HEK293 (cell line): ENCODE measurements at regions not wholly inside any gene's neighbourhood (a gene's known extent, or its start where the extent isn't known, plus 50 kb on each side); places are given as distances from the start of the nearest gene placed in this dataset.

ENCODE experiments used
- SETDB1 ChIP-seq: IDR thresholded peaks from one replicate; pipeline ENCODE4 v1.6.1; 2017; ENCODE audit warnings: mild to moderate bottlenecking, low read length, moderate library complexity, mixed read lengths; ENCODE audit not compliant: insufficient read length
- ZNF292 ChIP-seq: fragments of 450-650 bp; formaldehyde crosslinking; IDR thresholded peaks from 2 replicates; pipeline ENCODE4 v1.5.1; 2016; ENCODE audit warnings: low read depth, missing biosample characterization, missing genetic modification characterization, borderline replicate concordance
- ZNF394 ChIP-seq: fragments of 450-650 bp; formaldehyde crosslinking; IDR thresholded peaks from 2 replicates; pipeline ENCODE4 v1.5.1; 2016; ENCODE audit warnings: missing biosample characterization, missing genetic modification characterization, mild to moderate bottlenecking, moderate library complexity, borderline replicate concordance
- ZNF423 ChIP-seq: fragments of 450-650 bp; formaldehyde crosslinking; IDR thresholded peaks from 2 replicates; pipeline ENCODE4 v1.5.1; 2016; ENCODE audit warnings: missing biosample characterization, missing genetic modification characterization
- ZNF501 ChIP-seq: fragments of 450-650 bp; formaldehyde crosslinking; IDR thresholded peaks from 2 replicates; pipeline ENCODE4 v1.5.1; 2016; ENCODE audit warnings: missing biosample characterization, missing genetic modification characterization
- ZNF785 ChIP-seq: fragments of 450-650 bp; formaldehyde crosslinking; IDR thresholded peaks from 2 replicates; pipeline ENCODE4 v1.5.1; 2016; ENCODE audit warnings: missing biosample characterization, missing genetic modification characterization
- TF ChIP-seq, protein P1 (sequence below): fragments of 450-650 bp; formaldehyde crosslinking; IDR thresholded peaks from 2 replicates; pipeline ENCODE4 v1.5.1; 2016; ENCODE audit warnings: missing biosample characterization, missing genetic modification characterization
- TF ChIP-seq, protein P2 (sequence below): fragments of 450-650 bp; formaldehyde crosslinking; IDR thresholded peaks from 2 replicates; pipeline ENCODE4 v1.5.1; 2016; ENCODE audit warnings: missing biosample characterization, missing genetic modification characterization
- TF ChIP-seq, protein P3 (sequence below): fragments of 450-650 bp; formaldehyde crosslinking; IDR thresholded peaks from 2 replicates; pipeline ENCODE4 v1.5.1; 2017; ENCODE audit warnings: missing biosample characterization, missing genetic modification characterization
- TF ChIP-seq, protein P4 (sequence below): fragments of 450-650 bp; formaldehyde crosslinking; IDR thresholded peaks from 2 replicates; pipeline ENCODE4 v1.5.1; 2016; ENCODE audit warnings: missing biosample characterization, missing genetic modification characterization, low read depth

- TF ChIP-seq, protein P1, sequence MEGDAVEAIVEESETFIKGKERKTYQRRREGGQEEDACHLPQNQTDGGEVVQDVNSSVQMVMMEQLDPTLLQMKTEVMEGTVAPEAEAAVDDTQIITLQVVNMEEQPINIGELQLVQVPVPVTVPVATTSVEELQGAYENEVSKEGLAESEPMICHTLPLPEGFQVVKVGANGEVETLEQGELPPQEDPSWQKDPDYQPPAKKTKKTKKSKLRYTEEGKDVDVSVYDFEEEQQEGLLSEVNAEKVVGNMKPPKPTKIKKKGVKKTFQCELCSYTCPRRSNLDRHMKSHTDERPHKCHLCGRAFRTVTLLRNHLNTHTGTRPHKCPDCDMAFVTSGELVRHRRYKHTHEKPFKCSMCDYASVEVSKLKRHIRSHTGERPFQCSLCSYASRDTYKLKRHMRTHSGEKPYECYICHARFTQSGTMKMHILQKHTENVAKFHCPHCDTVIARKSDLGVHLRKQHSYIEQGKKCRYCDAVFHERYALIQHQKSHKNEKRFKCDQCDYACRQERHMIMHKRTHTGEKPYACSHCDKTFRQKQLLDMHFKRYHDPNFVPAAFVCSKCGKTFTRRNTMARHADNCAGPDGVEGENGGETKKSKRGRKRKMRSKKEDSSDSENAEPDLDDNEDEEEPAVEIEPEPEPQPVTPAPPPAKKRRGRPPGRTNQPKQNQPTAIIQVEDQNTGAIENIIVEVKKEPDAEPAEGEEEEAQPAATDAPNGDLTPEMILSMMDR (tag by site-specific recombination) = no peak
- TF ChIP-seq, protein P2, sequence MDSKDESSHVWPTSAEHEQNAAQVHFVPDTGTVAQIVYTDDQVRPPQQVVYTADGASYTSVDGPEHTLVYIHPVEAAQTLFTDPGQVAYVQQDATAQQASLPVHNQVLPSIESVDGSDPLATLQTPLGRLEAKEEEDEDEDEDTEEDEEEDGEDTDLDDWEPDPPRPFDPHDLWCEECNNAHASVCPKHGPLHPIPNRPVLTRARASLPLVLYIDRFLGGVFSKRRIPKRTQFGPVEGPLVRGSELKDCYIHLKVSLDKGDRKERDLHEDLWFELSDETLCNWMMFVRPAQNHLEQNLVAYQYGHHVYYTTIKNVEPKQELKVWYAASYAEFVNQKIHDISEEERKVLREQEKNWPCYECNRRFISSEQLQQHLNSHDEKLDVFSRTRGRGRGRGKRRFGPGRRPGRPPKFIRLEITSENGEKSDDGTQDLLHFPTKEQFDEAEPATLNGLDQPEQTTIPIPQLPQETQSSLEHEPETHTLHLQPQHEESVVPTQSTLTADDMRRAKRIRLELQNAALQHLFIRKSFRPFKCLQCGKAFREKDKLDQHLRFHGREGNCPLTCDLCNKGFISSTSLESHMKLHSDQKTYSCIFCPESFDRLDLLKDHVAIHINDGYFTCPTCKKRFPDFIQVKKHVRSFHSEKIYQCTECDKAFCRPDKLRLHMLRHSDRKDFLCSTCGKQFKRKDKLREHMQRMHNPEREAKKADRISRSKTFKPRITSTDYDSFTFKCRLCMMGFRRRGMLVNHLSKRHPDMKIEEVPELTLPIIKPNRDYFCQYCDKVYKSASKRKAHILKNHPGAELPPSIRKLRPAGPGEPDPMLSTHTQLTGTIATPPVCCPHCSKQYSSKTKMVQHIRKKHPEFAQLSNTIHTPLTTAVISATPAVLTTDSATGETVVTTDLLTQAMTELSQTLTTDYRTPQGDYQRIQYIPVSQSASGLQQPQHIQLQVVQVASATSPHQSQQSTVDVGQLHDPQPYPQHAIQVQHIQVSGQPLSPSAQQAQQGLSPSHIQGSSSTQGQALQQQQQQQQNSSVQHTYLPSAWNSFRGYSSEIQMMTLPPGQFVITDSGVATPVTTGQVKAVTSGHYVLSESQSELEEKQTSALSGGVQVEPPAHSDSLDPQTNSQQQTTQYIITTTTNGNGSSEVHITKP = no peak
- TF ChIP-seq ZNF501 (tag by site-specific recombination) (no peak), ZNF423 (tag by site-specific recombination) (no peak), ZNF292 (tag by site-specific recombination) (no peak), SETDB1 (no peak), ZNF394 (tag by site-specific recombination) (no peak), ZNF785 (tag by site-specific recombination) (no peak)
- TF ChIP-seq, protein P3, sequence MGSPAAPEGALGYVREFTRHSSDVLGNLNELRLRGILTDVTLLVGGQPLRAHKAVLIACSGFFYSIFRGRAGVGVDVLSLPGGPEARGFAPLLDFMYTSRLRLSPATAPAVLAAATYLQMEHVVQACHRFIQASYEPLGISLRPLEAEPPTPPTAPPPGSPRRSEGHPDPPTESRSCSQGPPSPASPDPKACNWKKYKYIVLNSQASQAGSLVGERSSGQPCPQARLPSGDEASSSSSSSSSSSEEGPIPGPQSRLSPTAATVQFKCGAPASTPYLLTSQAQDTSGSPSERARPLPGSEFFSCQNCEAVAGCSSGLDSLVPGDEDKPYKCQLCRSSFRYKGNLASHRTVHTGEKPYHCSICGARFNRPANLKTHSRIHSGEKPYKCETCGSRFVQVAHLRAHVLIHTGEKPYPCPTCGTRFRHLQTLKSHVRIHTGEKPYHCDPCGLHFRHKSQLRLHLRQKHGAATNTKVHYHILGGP (tag by site-specific recombination) = no peak
- TF ChIP-seq, protein P4, sequence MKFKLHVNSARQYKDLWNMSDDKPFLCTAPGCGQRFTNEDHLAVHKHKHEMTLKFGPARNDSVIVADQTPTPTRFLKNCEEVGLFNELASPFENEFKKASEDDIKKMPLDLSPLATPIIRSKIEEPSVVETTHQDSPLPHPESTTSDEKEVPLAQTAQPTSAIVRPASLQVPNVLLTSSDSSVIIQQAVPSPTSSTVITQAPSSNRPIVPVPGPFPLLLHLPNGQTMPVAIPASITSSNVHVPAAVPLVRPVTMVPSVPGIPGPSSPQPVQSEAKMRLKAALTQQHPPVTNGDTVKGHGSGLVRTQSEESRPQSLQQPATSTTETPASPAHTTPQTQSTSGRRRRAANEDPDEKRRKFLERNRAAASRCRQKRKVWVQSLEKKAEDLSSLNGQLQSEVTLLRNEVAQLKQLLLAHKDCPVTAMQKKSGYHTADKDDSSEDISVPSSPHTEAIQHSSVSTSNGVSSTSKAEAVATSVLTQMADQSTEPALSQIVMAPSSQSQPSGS = no peak
These were observed 275.5 kb downstream of the CDH19 start for GRCh38 chr18:66328296-66328878.
